Kidney epithelial cell (primary cell): ENCODE measurements at regions not wholly inside any gene's neighbourhood (a gene's known extent, or its start where the extent isn't known, plus 50 kb on each side); places are given as distances from the start of the nearest gene placed in this dataset.

Source experiments
- DNase-seq: peaks from one replicate; pipeline ENCODE4 v3.0.0-alpha.2; 2010; ENCODE audit warnings: low read depth
- H3K27me3 ChIP-seq: 2 replicates; pipeline ENCODE4 v1.6.0; 2011; ENCODE audit warnings: low read length; ENCODE audit not compliant: control insufficient read depth, insufficient read depth
- H3K36me3 ChIP-seq: 2 replicates; pipeline ENCODE4 v1.5.1; 2011; ENCODE audit warnings: low read length; ENCODE audit not compliant: control insufficient read depth, insufficient read depth
- H3K4me3 ChIP-seq: 2 replicates; pipeline ENCODE4 v1.5.1; 2011; ENCODE audit warnings: low read depth, mild to moderate bottlenecking, control low read depth, low read length
- CTCF ChIP-seq: IDR thresholded peaks from 2 replicates; pipeline ENCODE4 v1.5.1; 2011; ENCODE audit warnings: mild to moderate bottlenecking, moderate library complexity, low read length, control low read depth, inconsistent platforms; ENCODE audit not compliant: insufficient read depth, poor library complexity, severe bottlenecking

DNA sequence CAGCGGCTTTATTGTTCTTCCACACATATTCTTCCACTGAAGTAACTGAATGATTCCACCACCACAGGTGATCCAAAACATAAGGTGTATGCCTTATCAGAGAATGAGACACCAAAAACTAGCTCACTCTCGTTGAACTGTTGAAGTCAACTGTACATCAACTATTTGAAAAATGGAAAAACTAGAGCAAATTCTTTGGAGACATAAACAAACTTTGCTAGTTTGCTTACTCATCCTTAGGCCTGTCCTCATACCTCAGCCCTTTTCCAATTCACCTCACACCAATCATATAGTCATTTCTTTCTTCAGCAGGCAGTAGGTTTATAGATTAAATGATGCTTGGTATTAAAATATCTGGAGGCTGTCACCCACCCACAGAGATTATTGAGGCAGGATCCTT is 77.1 kb upstream of the RNF217 start:
- Histone ChIP-seq H3K36me3 (no peaks in the 10 kb centered on the region), H3K27me3 (no peaks in the 10 kb centered on the region), H3K4me3 (no peak overlapping the region)
- no peak for DNase-seq
- TF ChIP-seq CTCF, result no peak

GRCh38 chr6:124887872-124888580 is 74.2 kb upstream of the RNF217 start:
- no peaks in the 10 kb centered on the region for H3K36me3 ChIP-seq
- H3K4me3 ChIP-seq, result no peak overlapping the region
- DNase-seq, result no peak

DNA sequence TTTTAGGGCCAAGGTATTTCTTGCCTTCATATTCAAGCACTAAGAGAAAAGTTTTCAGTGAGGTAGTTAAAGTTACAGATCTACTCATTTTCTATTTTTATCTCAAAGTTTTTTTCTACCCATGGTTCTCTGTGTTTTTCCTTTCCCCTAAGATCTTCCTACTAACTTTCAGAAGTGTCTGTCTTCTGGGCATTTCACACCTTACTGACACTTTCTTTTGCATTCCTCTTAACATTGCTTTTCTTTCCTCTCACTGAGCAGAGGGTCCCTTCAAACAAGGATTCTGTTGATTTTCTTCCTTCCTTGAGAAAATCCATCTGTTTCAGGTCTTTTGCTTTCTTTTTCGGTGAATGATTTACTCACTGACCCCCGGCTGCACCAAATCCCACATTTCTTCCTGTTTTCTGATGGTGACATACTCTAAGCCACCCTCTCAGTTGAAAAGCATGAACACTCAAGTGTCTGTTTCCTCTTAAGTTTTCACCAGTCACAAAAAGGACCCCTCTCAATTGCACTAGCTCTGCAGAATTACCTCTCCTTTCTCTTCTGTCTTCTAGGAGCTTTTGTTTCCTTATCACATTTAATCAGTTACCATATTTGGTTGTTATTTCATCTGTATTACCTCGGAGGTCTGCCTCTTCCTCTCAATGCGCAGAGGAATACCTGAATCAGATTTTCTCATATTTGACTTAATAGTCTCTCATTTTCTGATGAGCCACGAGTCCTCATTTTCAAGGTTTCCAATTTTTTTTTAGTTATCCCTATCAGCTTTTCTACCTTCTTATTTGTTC is 73.5 kb upstream of the RNF217 start:
- TF ChIP-seq CTCF, result no peak
- Histone ChIP-seq H3K27me3 (no peaks in the 10 kb centered on the region), H3K36me3 (no peaks in the 10 kb centered on the region), H3K4me3 (peak overlapping the region; percentile 8)
- DNase-seq, result no peak

More at GRCh38 chr6:124887872-124888580, 74.2 kb upstream of the RNF217 start:
- no peak for TF ChIP-seq CTCF
- H3K27me3 ChIP-seq, result no peaks in the 10 kb centered on the region

GRCh38 chr6:124901084-124901483 is 61.2 kb upstream of the RNF217 start:
- Histone ChIP-seq H3K36me3 (no peaks in the 10 kb centered on the region), H3K4me3 (no peak overlapping the region), H3K27me3 (no peaks in the 10 kb centered on the region)
- no peak for TF ChIP-seq CTCF
- DNase-seq, result no peak

DNA sequence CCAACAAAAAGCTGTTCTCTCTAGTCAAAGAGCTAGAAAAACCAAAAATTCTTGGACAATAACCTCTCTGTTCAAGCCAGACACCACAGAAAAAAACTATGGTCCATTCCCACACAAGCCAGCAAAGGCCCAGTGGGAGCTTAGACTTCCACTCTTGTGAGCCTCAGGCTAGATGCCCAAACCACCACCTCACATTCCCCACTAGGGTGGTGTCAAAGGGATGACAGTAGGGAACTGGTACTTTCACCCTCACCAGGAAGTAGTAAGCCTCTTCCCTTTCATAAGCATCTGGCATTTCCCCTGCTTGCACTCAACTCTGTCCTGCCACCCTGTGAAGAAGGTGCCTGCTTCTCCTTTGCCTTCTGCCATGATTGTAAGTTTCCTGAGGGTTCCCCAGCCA is 58.4 kb upstream of the RNF217 start:
- no peaks in the 10 kb centered on the region for H3K27me3 ChIP-seq
- no peak for TF ChIP-seq CTCF
- DNase-seq, result no peak

DNA sequence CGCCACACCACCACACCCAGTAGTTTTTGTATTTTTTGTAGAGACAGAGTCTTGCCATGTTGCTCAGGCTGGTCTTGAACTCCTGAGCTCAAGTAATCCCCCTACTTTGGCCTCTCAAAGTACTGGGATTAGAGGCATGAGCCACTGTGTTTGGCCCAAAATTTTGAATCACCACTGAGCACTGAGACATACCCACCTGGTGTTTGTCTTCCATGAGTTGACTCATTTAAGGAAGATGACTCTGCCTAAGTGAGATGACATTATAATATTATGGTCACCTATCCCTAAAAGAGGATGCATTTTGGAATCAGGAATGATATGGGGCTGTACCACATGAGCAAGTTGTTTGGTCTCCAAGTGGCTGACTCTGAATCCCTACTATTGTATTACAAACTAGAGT is 54.6 kb upstream of the RNF217 start:
- Histone ChIP-seq H3K27me3 (no peaks in the 10 kb centered on the region), H3K36me3 (no peaks in the 10 kb centered on the region), H3K4me3 (no peak overlapping the region)
- no peak for DNase-seq
- no peak for TF ChIP-seq CTCF

More for the DNA sequence above, 58.4 kb upstream of the RNF217 start:
- Histone ChIP-seq H3K36me3 (no peaks in the 10 kb centered on the region), H3K4me3 (no peak overlapping the region)
